Prostate gland (tissue), 2 donors: ENCODE measurements at regions not wholly inside any gene's neighbourhood (a gene's known extent, or its start where the extent isn't known, plus 50 kb on each side); places are given as distances from the start of the nearest gene placed in this dataset.

ENCODE experiments used
- CTCF ChIP-seq, 4 experiments: fragments of 200-600 bp in 2 of 4; fragments of 450-650 bp in 2 of 4; sonication (generic) in 2 of 4; IDR thresholded peaks; 1 replicate in 3 of 4; 2 replicates in 1 of 4; pipeline ENCODE4 v1.5.1; 2016 to 2019; ENCODE audit warnings: antibody characterized with exemption in 4 of 4, mild to moderate bottlenecking in 2 of 4, moderate library complexity in 2 of 4
- POLR2A ChIP-seq: fragments of 450-650 bp; IDR thresholded peaks from one replicate; pipeline ENCODE4 v1.6.1; 2016; ENCODE audit warnings: antibody characterized with exemption, mild to moderate bottlenecking

GRCh38 chr20:47865912-47866311 lies 80.6 kb upstream of the SULF2 start:
- TF ChIP-seq CTCF (IDR thresholded peaks at IDR 0.05) (no peak), POLR2A (no peak)
